Cardiac muscle cell (in vitro differentiated cells and primary cell): ENCODE measurements at regions not wholly inside any gene's neighbourhood (a gene's known extent, or its start where the extent isn't known, plus 50 kb on each side); places are given as distances from the start of the nearest gene placed in this dataset.
"Not testable (repeated sequence)": the region's sequence is repeated elsewhere in the genome, so short reads cannot be mapped to it uniquely, and the experiment has no call there.

ENCODE experiments used
- DNase-seq, 2 donors: peaks; one replicate each; pipeline versions ENCODE4 v3.0.0 to v3.0.0-alpha.2; 2010 to 2017; ENCODE audit warnings: low read depth in 1 of 2, low spot score in 1 of 2
- H3K27ac ChIP-seq: fragments of 200-600 bp; sonication (generic); 2 replicates; pipeline ENCODE4 v1.5.1; 2016
- H3K27me3 ChIP-seq: fragments of 200-600 bp; sonication (generic); 2 replicates; pipeline ENCODE4 v1.6.0; 2016; ENCODE audit warnings: control low read depth
- H3K36me3 ChIP-seq: fragments of 200-600 bp; sonication (generic); 2 replicates; pipeline ENCODE4 v1.5.1; 2016; ENCODE audit warnings: control low read depth
- H3K4me1 ChIP-seq: fragments of 200-600 bp; sonication (generic); 2 replicates; pipeline ENCODE4 v1.8.1; 2017; ENCODE audit warnings: low read depth, mild to moderate bottlenecking, mixed run types
- H3K4me3 ChIP-seq: fragments of 200-600 bp; sonication (generic); 2 replicates; pipeline ENCODE4 v1.5.1; 2016; ENCODE audit warnings: mild to moderate bottlenecking
- H3K9me3 ChIP-seq: fragments of 200-600 bp; sonication (generic); 2 replicates; pipeline ENCODE4 v1.5.1; 2017; ENCODE audit warnings: low read depth, mild to moderate bottlenecking, control low read depth

GRCh38 chr1:148049115-148049496 is 103.0 kb downstream of the NBPF11 start:
- peak in 1 of 2 donors; percentile 10 for DNase-seq
- H3K4me3 ChIP-seq, result peak overlapping the region; percentile 31

GRCh38 chr1:148048423-148049114 is 103.5 kb downstream of the NBPF11 start:
- H3K27ac ChIP-seq, H3K27me3 ChIP-seq, H3K9me3 ChIP-seq, H3K36me3 ChIP-seq, H3K4me1 ChIP-seq: not testable (repeated sequence)
- peak; percentile 21 to 25 for DNase-seq
- H3K4me3 ChIP-seq, result peak overlapping the region; percentile 31

More at GRCh38 chr1:148049115-148049496, 103.0 kb downstream of the NBPF11 start:
- H3K36me3 ChIP-seq, H3K4me1 ChIP-seq, H3K27ac ChIP-seq, H3K9me3 ChIP-seq, H3K27me3 ChIP-seq: not testable (repeated sequence)

GRCh38 chr1:148045872-148046271 is 106.2 kb downstream of the NBPF11 start:
- not testable (repeated sequence) for H3K27me3 ChIP-seq, H3K9me3 ChIP-seq, H3K4me3 ChIP-seq, H3K4me1 ChIP-seq, DNase-seq, H3K27ac ChIP-seq, H3K36me3 ChIP-seq

- H3K27ac ChIP-seq, H3K4me1 ChIP-seq, H3K4me3 ChIP-seq, H3K36me3 ChIP-seq, H3K9me3 ChIP-seq, H3K27me3 ChIP-seq, DNase-seq: not testable (repeated sequence)
These were observed 107.6 kb downstream of the NBPF11 start for GRCh38 chr1:148044495-148044894.
